Trophoblast cell (in vitro differentiated cells and primary cell): ENCODE measurements at regions not wholly inside any gene's neighbourhood (a gene's known extent, or its start where the extent isn't known, plus 50 kb on each side); places are given as distances from the start of the nearest gene placed in this dataset.

Experiments
- DNase-seq, 2 donors: peaks; one replicate each; pipeline ENCODE4 v3.0.0-alpha.2; 2016
- H2AFZ ChIP-seq: 2 replicates; pipeline ENCODE4 v1.6.1; 2013; ENCODE audit warnings: low read length, moderate library complexity, mild to moderate bottlenecking; ENCODE audit not compliant: insufficient read depth, poor library complexity
- H2AK5ac ChIP-seq: 2 replicates; pipeline ENCODE4 v1.6.1; 2013; ENCODE audit warnings: mild to moderate bottlenecking, low read length
- H2BK120ac ChIP-seq: 2 replicates; pipeline ENCODE4 v1.6.1; 2013; ENCODE audit warnings: low read length, mild to moderate bottlenecking, moderate library complexity; ENCODE audit not compliant: insufficient read depth, poor library complexity
- H2BK12ac ChIP-seq: 2 replicates; pipeline ENCODE4 v1.6.1; 2013; ENCODE audit warnings: mild to moderate bottlenecking, low read length, moderate library complexity
- H2BK5ac ChIP-seq: 2 replicates; pipeline ENCODE4 v1.6.1; 2013; ENCODE audit warnings: low read length, low read depth, moderate library complexity, mild to moderate bottlenecking; ENCODE audit not compliant: poor library complexity
- H3K14ac ChIP-seq: 2 replicates; pipeline ENCODE4 v1.6.1; 2013; ENCODE audit warnings: mild to moderate bottlenecking, low read length
- H3K18ac ChIP-seq: 2 replicates; pipeline ENCODE4 v1.6.1; 2013; ENCODE audit warnings: mild to moderate bottlenecking, low read length
- H3K23ac ChIP-seq: 2 replicates; pipeline ENCODE4 v1.6.1; 2013; ENCODE audit warnings: low read length
- H3K27ac ChIP-seq: 2 replicates; pipeline ENCODE4 v1.5.1; 2013; ENCODE audit warnings: low read depth, mild to moderate bottlenecking, inconsistent platforms, low read length, moderate library complexity
- H3K27me3 ChIP-seq: 2 replicates; pipeline ENCODE4 v1.6.1; 2013; ENCODE audit warnings: inconsistent platforms, mild to moderate bottlenecking, low read length, moderate library complexity; ENCODE audit not compliant: insufficient read depth
- H3K36me3 ChIP-seq, 2 experiments: 1 replicate in 1 of 2; 2 replicates in 1 of 2; pipeline ENCODE4 v1.6.1; 2013; ENCODE audit warnings: low read length in 2 of 2, mild to moderate bottlenecking in 2 of 2, moderate library complexity in 1 of 2; ENCODE audit not compliant: insufficient read depth in 2 of 2, control insufficient read depth in 1 of 2
- H3K4ac ChIP-seq: 2 replicates; pipeline ENCODE4 v1.6.1; 2013; ENCODE audit warnings: low read depth, mild to moderate bottlenecking, low read length, moderate library complexity
- H3K4me1 ChIP-seq, 2 experiments: 1 replicate in 1 of 2; 2 replicates in 1 of 2; pipeline ENCODE4 v1.6.1; 2013; ENCODE audit warnings: low read length in 2 of 2, mild to moderate bottlenecking in 2 of 2, moderate library complexity in 1 of 2; ENCODE audit not compliant: insufficient read depth in 2 of 2, control insufficient read depth in 1 of 2
- H3K4me2 ChIP-seq: 2 replicates; pipeline ENCODE4 v1.6.1; 2013; ENCODE audit warnings: inconsistent platforms, mild to moderate bottlenecking, low read length, moderate library complexity
- H3K4me3 ChIP-seq: 2 replicates; pipeline ENCODE4 v1.5.1; 2013; ENCODE audit warnings: mild to moderate bottlenecking, low read depth, low read length, inconsistent platforms
- H3K79me1 ChIP-seq: one replicate; pipeline ENCODE4 v1.6.1; 2013; ENCODE audit warnings: low read length
- H3K79me2 ChIP-seq: 2 replicates; pipeline ENCODE4 v1.6.1; 2013; ENCODE audit warnings: low read length, mild to moderate bottlenecking; ENCODE audit not compliant: control insufficient read depth, insufficient read depth, poor library complexity
- H3K9ac ChIP-seq: 2 replicates; pipeline ENCODE4 v1.6.1; 2013; ENCODE audit warnings: mild to moderate bottlenecking, low read length
- H3K9me3 ChIP-seq: 2 replicates; pipeline ENCODE4 v1.6.1; 2013; ENCODE audit warnings: low read depth, mild to moderate bottlenecking, control low read depth, inconsistent platforms, low read length; ENCODE audit not compliant: insufficient read depth
- H4K12ac ChIP-seq: 2 replicates; pipeline ENCODE4 v1.6.1; 2013; ENCODE audit warnings: low read depth, mild to moderate bottlenecking, low read length, moderate library complexity
- H4K8ac ChIP-seq: 2 replicates; pipeline ENCODE4 v1.6.1; 2013; ENCODE audit warnings: low read depth, mild to moderate bottlenecking, low read length, moderate library complexity
- H4K91ac ChIP-seq: one replicate; pipeline ENCODE4 v1.6.1; 2013; ENCODE audit warnings: low read depth, mild to moderate bottlenecking, low read length, moderate library complexity
- WGBS: extraction: QIAGEN DNeasy Blood & Tissue Kit; methylation state at CpG from one replicate; pipeline ENCODE4 v1.1.7; 2013; ENCODE audit warnings: missing lambda C conversion rate; ENCODE audit not compliant: insufficient read length, insufficient coverage; ENCODE audit errors: extremely low coverage; 5-methylcytosine and 5-hydroxymethylcytosine counted together

- Histone ChIP-seq H3K27ac (no peak overlapping the region), H3K9me3 (no peaks in the 10 kb centered on the region), H2BK5ac (no peak overlapping the region), H4K12ac (no peak overlapping the region), H3K23ac (no peak overlapping the region), H3K36me3 (no peaks in the 10 kb centered on the region), H3K27me3 (no peaks in the 10 kb centered on the region), H4K8ac (no peak overlapping the region), H2BK120ac (no peak overlapping the region), H3K4me3 (no peak overlapping the region), H3K14ac (no peak overlapping the region), H3K18ac (no peak overlapping the region), H3K79me1 (no peaks in the 10 kb centered on the region), H3K4ac (no peak overlapping the region), H3K4me1 (peaks cover 0 to 3% of the 10 kb centered on the region in 2 experiments), H3K4me2 (no peak overlapping the region), H2BK12ac (no peak overlapping the region), H2AK5ac (no peak overlapping the region), H4K91ac (no peak overlapping the region), H2AFZ (no peak overlapping the region), H3K79me2 (no peaks in the 10 kb centered on the region), H3K9ac (no peak overlapping the region)
- WGBS, result no CpG with 5 or more reads among the region's 6 CpGs
- no peak for DNase-seq
These were observed 90.5 kb upstream of the PAX1 start for GRCh38 chr20:21614980-21615379.

- H3K18ac ChIP-seq, result no peak overlapping the region
- no peak overlapping the region for H2AK5ac ChIP-seq
- no peaks in the 10 kb centered on the region for H3K79me1 ChIP-seq
- H4K91ac ChIP-seq, result no peak overlapping the region
- H3K9me3 ChIP-seq, result no peaks in the 10 kb centered on the region
- WGBS, result no CpG with 5 or more reads among the region's 6 CpGs
- no peak overlapping the region for H2BK120ac ChIP-seq
- H3K14ac ChIP-seq, result no peak overlapping the region
- no peak overlapping the region for H4K8ac ChIP-seq
- no peak overlapping the region for H2BK12ac ChIP-seq
- peaks cover 0 to 5% of the 10 kb centered on the region in 2 experiments for H3K4me1 ChIP-seq
- no peak overlapping the region for H3K4me3 ChIP-seq
- no peak overlapping the region for H2AFZ ChIP-seq
- H2BK5ac ChIP-seq, result no peak overlapping the region
- H3K4ac ChIP-seq, result no peak overlapping the region
- H3K4me2 ChIP-seq, result no peak overlapping the region
- H3K27me3 ChIP-seq, result no peaks in the 10 kb centered on the region
- no peak overlapping the region for H3K23ac ChIP-seq
- H3K27ac ChIP-seq, result no peak overlapping the region
- H3K9ac ChIP-seq, result no peak overlapping the region
- no peak overlapping the region for H4K12ac ChIP-seq
- no peak for DNase-seq
- H3K79me2 ChIP-seq, result no peaks in the 10 kb centered on the region
- H3K36me3 ChIP-seq, result no peaks in the 10 kb centered on the region
These were observed 92.0 kb upstream of the PAX1 start for GRCh38 chr20:21613512-21613911.

GRCh38 chr20:21609981-21610380, 95.5 kb upstream of the PAX1 start:
- Histone ChIP-seq H3K27me3 (no peaks in the 10 kb centered on the region), H2AFZ (no peak overlapping the region), H3K4me1 (peaks cover 0 to 3% of the 10 kb centered on the region in 2 experiments), H4K12ac (no peak overlapping the region), H3K79me2 (no peaks in the 10 kb centered on the region), H3K18ac (no peak overlapping the region), H2BK120ac (no peak overlapping the region), H3K14ac (no peak overlapping the region), H3K36me3 (no peaks in the 10 kb centered on the region), H3K4me2 (no peak overlapping the region), H3K9me3 (no peaks in the 10 kb centered on the region), H2BK12ac (no peak overlapping the region), H3K23ac (no peak overlapping the region), H4K8ac (no peak overlapping the region), H2BK5ac (no peak overlapping the region), H3K4ac (no peak overlapping the region), H3K9ac (no peak overlapping the region), H4K91ac (no peak overlapping the region), H3K4me3 (no peak overlapping the region), H3K79me1 (no peaks in the 10 kb centered on the region), H2AK5ac (no peak overlapping the region), H3K27ac (no peak overlapping the region)
- DNase-seq, result no peak
- WGBS, result no CpG with 5 or more reads among the region's 1 CpG

- no peak overlapping the region for H4K8ac ChIP-seq
- no peak overlapping the region for H2BK120ac ChIP-seq
- no peaks in the 10 kb centered on the region for H3K36me3 ChIP-seq
- no peak overlapping the region for H3K14ac ChIP-seq
- no peak for DNase-seq
- H3K9ac ChIP-seq, result no peak overlapping the region
- peaks cover 0 to 3% of the 10 kb centered on the region in 2 experiments for H3K4me1 ChIP-seq
- no peak overlapping the region for H4K91ac ChIP-seq
- H2AFZ ChIP-seq, result no peak overlapping the region
- no peak overlapping the region for H4K12ac ChIP-seq
- no peaks in the 10 kb centered on the region for H3K27me3 ChIP-seq
- no peaks in the 10 kb centered on the region for H3K9me3 ChIP-seq
- H3K18ac ChIP-seq, result no peak overlapping the region
- no CpG with 5 or more reads among the region's 3 CpGs for WGBS
- no peaks in the 10 kb centered on the region for H3K79me2 ChIP-seq
- H3K4me3 ChIP-seq, result no peak overlapping the region
- H3K4me2 ChIP-seq, result no peak overlapping the region
- H3K4ac ChIP-seq, result no peak overlapping the region
- no peak overlapping the region for H3K27ac ChIP-seq
- H2BK12ac ChIP-seq, result no peak overlapping the region
- no peak overlapping the region for H2BK5ac ChIP-seq
- H2AK5ac ChIP-seq, result no peak overlapping the region
- H3K79me1 ChIP-seq, result no peaks in the 10 kb centered on the region
- no peak overlapping the region for H3K23ac ChIP-seq
These were observed 95.4 kb upstream of the NKX2-2 start for GRCh38 chr20:21609221-21609620.
